SIG-M5 treated with dmso at 0.1 percent for 504 hours (cell line): ENCODE measurements at regions not wholly inside any gene's neighbourhood (a gene's known extent, or its start where the extent isn't known, plus 50 kb on each side); places are given as distances from the start of the nearest gene placed in this dataset.
"Not testable (repeated sequence)": the region's sequence is repeated elsewhere in the genome, so short reads cannot be mapped to it uniquely, and the experiment has no call there.

Source experiments
- DNase-seq: peaks from one replicate; lab custom pipeline; 2025; ENCODE audit not compliant: unreplicated experiment; lab: John Stamatoyannopoulos, UW

GRCh38 chr10:64288404-64288803 is 767.2 kb downstream of the REEP3 start:
- no peak for DNase-seq

GRCh38 chr10:64303566-64303965 is 782.4 kb downstream of the REEP3 start:
- DNase-seq, result no peak

GRCh38 chr10:64306729-64307327 is 785.6 kb downstream of the REEP3 start:
- DNase-seq, result no peak

- no peak for DNase-seq
Observed at GRCh38 chr10:64312876-64313275, 791.7 kb downstream of the REEP3 start.

- DNase-seq, result no peak
Observed at GRCh38 chr10:64313967-64314366, 792.8 kb downstream of the REEP3 start.

- no peak for DNase-seq
Observed at GRCh38 chr10:64316416-64316815, 795.2 kb downstream of the REEP3 start.

- no peak for DNase-seq
Observed at GRCh38 chr10:64316833-64317232, 795.6 kb downstream of the REEP3 start.

- DNase-seq, result no peak
Observed at GRCh38 chr10:64320448-64320847, 799.2 kb downstream of the REEP3 start.

GRCh38 chr10:64329510-64329909 is 808.3 kb downstream of the REEP3 start:
- DNase-seq, result no peak

- DNase-seq, result no peak
Observed at GRCh38 chr10:64332551-64332950, 811.4 kb downstream of the REEP3 start.

GRCh38 chr10:64334084-64334483 is 812.9 kb downstream of the REEP3 start:
- DNase-seq, result no peak

GRCh38 chr10:64344211-64344610 is 823.0 kb downstream of the REEP3 start:
- no peak for DNase-seq

GRCh38 chr10:64345856-64346255 is 824.7 kb downstream of the REEP3 start:
- no peak for DNase-seq

GRCh38 chr10:64346389-64346788 is 825.2 kb downstream of the REEP3 start:
- DNase-seq, result no peak

- no peak for DNase-seq
Observed at GRCh38 chr10:64350665-64351064, 829.5 kb downstream of the REEP3 start.

- no peak for DNase-seq
Observed at GRCh38 chr10:64358907-64359306, 837.7 kb downstream of the REEP3 start.

- DNase-seq, result not testable (repeated sequence)
Observed at GRCh38 chr10:64360240-64360639, 839.0 kb downstream of the REEP3 start.

- DNase-seq, result no peak
Observed at GRCh38 chr10:64363687-64364086, 842.5 kb downstream of the REEP3 start.

- DNase-seq, result no peak
Observed at GRCh38 chr10:64365663-64366062, 844.5 kb downstream of the REEP3 start.

GRCh38 chr10:64368298-64368697 is 847.1 kb downstream of the REEP3 start:
- no peak for DNase-seq

- DNase-seq, result no peak
Observed at GRCh38 chr10:64369885-64370773, 848.9 kb downstream of the REEP3 start.

- no peak for DNase-seq
Observed at GRCh38 chr10:64374346-64374745, 853.1 kb downstream of the REEP3 start.
